Thoracic aorta (tissue), 2 donors: ENCODE measurements at regions not wholly inside any gene's neighbourhood (a gene's known extent, or its start where the extent isn't known, plus 50 kb on each side); places are given as distances from the start of the nearest gene placed in this dataset.

ENCODE experiments used
- ATAC-seq: fragments of 150-250 bp; one replicate; pipeline ENCODE4 v1.8.0; 2017; ENCODE audit warnings: low read depth; ENCODE audit not compliant: insufficient number of reproducible peaks, low FRiP score
- DNase-seq: peaks from one replicate; pipeline ENCODE4 v3.0.0-alpha.2; 2020; ENCODE audit warnings: low spot score
- H3K27ac ChIP-seq, 2 donors: fragments of 200-600 bp; sonication (generic); 1 replicate in 1 of 2; 2 replicates in 1 of 2; pipeline ENCODE4 v1.5.1; 2016; ENCODE audit warnings: mild to moderate bottlenecking in 2 of 2, moderate library complexity in 2 of 2
- H3K27me3 ChIP-seq: fragments of 200-600 bp; sonication (generic); replicated peaks from 2 replicates; pipeline ENCODE4 v1.6.0; 2016; ENCODE audit warnings: mild to moderate bottlenecking; ENCODE audit not compliant: insufficient read depth
- H3K36me3 ChIP-seq: fragments of 200-600 bp; sonication (generic); one replicate; pipeline ENCODE4 v1.5.1; 2016
- H3K4me1 ChIP-seq, 2 donors: fragments of 200-600 bp; sonication (generic); 1 replicate in 1 of 2; 2 replicates in 1 of 2; pipeline versions ENCODE4 v1.5.1 to v1.6.0; 2016; ENCODE audit warnings: low read depth in 2 of 2, mild to moderate bottlenecking in 1 of 2; ENCODE audit not compliant: control insufficient read depth in 1 of 2
- H3K4me3 ChIP-seq: fragments of 200-600 bp; sonication (generic); 2 replicates; pipeline ENCODE4 v1.5.1; 2016; ENCODE audit warnings: mild to moderate bottlenecking
- H3K9me3 ChIP-seq: fragments of 200-600 bp; sonication (generic); 2 replicates; pipeline ENCODE4 v1.5.1; 2016
- CTCF ChIP-seq: fragments of 200-600 bp; sonication (generic); IDR thresholded peaks from one replicate; pipeline ENCODE4 v1.5.1; 2019; ENCODE audit warnings: antibody characterized with exemption

GRCh38 chr11:97833412-97833811 is 1187.3 kb upstream of the CNTN5 start:
- Histone ChIP-seq H3K27me3 (no peaks in the 10 kb centered on the region), H3K4me3 (no peak overlapping the region), H3K36me3 (no peaks in the 10 kb centered on the region), H3K4me1 (no peaks in the 10 kb centered on the region), H3K9me3 (no peaks in the 10 kb centered on the region), H3K27ac (no peak overlapping the region)
- no peak for ATAC-seq
- no peak for TF ChIP-seq CTCF
- no peak for DNase-seq

- Histone ChIP-seq H3K4me3 (no peak overlapping the region), H3K27ac (no peak overlapping the region), H3K27me3 (no peaks in the 10 kb centered on the region), H3K36me3 (no peaks in the 10 kb centered on the region), H3K4me1 (no peaks in the 10 kb centered on the region), H3K9me3 (no peaks in the 10 kb centered on the region)
- DNase-seq (no peak), ATAC-seq (no peak)
- TF ChIP-seq CTCF = no peak
Observed at GRCh38 chr11:97844016-97844415, 1176.7 kb upstream of the CNTN5 start.

- no peaks in the 10 kb centered on the region for H3K9me3 ChIP-seq
- ATAC-seq = no peak
Observed at GRCh38 chr11:97847730-97848129, 1173.0 kb upstream of the CNTN5 start.

GRCh38 chr11:97850701-97851100 is 1170.0 kb upstream of the CNTN5 start:
- H3K4me3 ChIP-seq = no peak overlapping the region
- ATAC-seq (no peak), DNase-seq (no peak)
- H3K27ac ChIP-seq = no peak overlapping the region
- H3K36me3 ChIP-seq = no peaks in the 10 kb centered on the region
- no peaks in the 10 kb centered on the region for H3K27me3 ChIP-seq
- H3K9me3 ChIP-seq = no peaks in the 10 kb centered on the region
- no peaks in the 10 kb centered on the region for H3K4me1 ChIP-seq
- no peak for TF ChIP-seq CTCF

More at GRCh38 chr11:97847730-97848129, 1173.0 kb upstream of the CNTN5 start:
- no peak overlapping the region for H3K4me3 ChIP-seq
- no peak for TF ChIP-seq CTCF
- no peaks in the 10 kb centered on the region for H3K36me3 ChIP-seq
- no peak overlapping the region for H3K27ac ChIP-seq
- H3K4me1 ChIP-seq = no peaks in the 10 kb centered on the region
- no peaks in the 10 kb centered on the region for H3K27me3 ChIP-seq
- DNase-seq = no peak

- Histone ChIP-seq H3K4me3 (no peak overlapping the region), H3K4me1 (no peaks in the 10 kb centered on the region), H3K27me3 (no peaks in the 10 kb centered on the region), H3K36me3 (no peaks in the 10 kb centered on the region), H3K9me3 (no peaks in the 10 kb centered on the region), H3K27ac (no peak overlapping the region)
- no peak for DNase-seq
- no peak for TF ChIP-seq CTCF
- no peak for ATAC-seq
Observed at GRCh38 chr11:97854357-97854756, 1166.4 kb upstream of the CNTN5 start.
